OCI-LY3 (cell line): ENCODE measurements at regions not wholly inside any gene's neighbourhood (a gene's known extent, or its start where the extent isn't known, plus 50 kb on each side); places are given as distances from the start of the nearest gene placed in this dataset.

Experiments
- CTCF ChIP-seq: fragments of 200-600, 300-600 bp; sonication (generic); IDR thresholded peaks from 2 replicates; pipeline ENCODE4 v1.5.1; 2014; ENCODE audit warnings: antibody characterized with exemption, low read length, low read depth
- EZH2phosphoT487 ChIP-seq: fragments of 200-600 bp; shearing (Covaris generic); IDR thresholded peaks from 2 replicates; pipeline ENCODE4 v1.6.1; 2018; ENCODE audit warnings: antibody characterized with exemption, mixed run types, low read depth

- TF ChIP-seq CTCF (no peak), EZH2phosphoT487 (no peak)
These were observed 881.4 kb downstream of the UQCRFS1 start for GRCh38 chr19:28331596-28331995.
